OCI-LY7 (cell line): ENCODE measurements at regions not wholly inside any gene's neighbourhood (a gene's known extent, or its start where the extent isn't known, plus 50 kb on each side); places are given as distances from the start of the nearest gene placed in this dataset.

Source experiments
- EZH2phosphoT487 ChIP-seq: fragments of 200-600 bp; sonication (generic); IDR thresholded peaks from 2 replicates; pipeline ENCODE4 v1.6.1; 2018; ENCODE audit warnings: low read depth, borderline replicate concordance, mild to moderate bottlenecking, mixed run types, antibody characterized with exemption, low read length, moderate library complexity, mixed read lengths
- TF ChIP-seq, protein P1 (sequence below): fragments of 200-600 bp; sonication (generic); conservative IDR thresholded peaks from 2 replicates; pipeline ENCODE4 v1.5.1; 2014; ENCODE audit warnings: mild to moderate bottlenecking, antibody characterized with exemption, low read length, moderate library complexity, mixed read lengths

DNA sequence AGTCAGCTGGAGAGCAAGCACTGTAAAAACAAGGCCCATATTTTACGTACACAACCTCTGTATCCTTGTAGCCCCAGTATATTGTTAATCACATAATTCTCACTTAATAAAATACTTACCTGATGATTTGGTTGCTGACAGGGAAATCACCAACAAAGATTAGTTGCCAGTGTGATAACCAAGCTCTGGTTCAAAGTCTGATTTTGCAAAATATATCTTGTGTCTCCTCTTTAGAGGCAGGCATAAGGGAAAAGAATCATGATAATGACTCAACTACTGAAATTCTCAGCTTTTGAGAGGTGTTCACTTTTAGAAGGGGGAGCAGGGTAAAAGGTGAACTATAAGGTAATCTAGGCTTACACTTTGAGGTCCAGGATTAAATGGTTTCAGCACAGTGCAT lies 351.1 kb upstream of the CD180 start:
- TF ChIP-seq, protein P1, sequence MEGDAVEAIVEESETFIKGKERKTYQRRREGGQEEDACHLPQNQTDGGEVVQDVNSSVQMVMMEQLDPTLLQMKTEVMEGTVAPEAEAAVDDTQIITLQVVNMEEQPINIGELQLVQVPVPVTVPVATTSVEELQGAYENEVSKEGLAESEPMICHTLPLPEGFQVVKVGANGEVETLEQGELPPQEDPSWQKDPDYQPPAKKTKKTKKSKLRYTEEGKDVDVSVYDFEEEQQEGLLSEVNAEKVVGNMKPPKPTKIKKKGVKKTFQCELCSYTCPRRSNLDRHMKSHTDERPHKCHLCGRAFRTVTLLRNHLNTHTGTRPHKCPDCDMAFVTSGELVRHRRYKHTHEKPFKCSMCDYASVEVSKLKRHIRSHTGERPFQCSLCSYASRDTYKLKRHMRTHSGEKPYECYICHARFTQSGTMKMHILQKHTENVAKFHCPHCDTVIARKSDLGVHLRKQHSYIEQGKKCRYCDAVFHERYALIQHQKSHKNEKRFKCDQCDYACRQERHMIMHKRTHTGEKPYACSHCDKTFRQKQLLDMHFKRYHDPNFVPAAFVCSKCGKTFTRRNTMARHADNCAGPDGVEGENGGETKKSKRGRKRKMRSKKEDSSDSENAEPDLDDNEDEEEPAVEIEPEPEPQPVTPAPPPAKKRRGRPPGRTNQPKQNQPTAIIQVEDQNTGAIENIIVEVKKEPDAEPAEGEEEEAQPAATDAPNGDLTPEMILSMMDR, result no peak
- TF ChIP-seq EZH2phosphoT487, result no peak
